A204.1 (cell line): ENCODE measurements at regions not wholly inside any gene's neighbourhood (a gene's known extent, or its start where the extent isn't known, plus 50 kb on each side); places are given as distances from the start of the nearest gene placed in this dataset.

Experiments
- FAIRE-seq: peaks from 2 replicates; lab custom pipeline; 2012; peaks lifted over from hg19 to GRCh38; lab: Jason Lieb, UNC

GRCh38 chr6:100267721-100268123 is 197.0 kb downstream of the SIM1 start:
- no peak for FAIRE-seq

DNA sequence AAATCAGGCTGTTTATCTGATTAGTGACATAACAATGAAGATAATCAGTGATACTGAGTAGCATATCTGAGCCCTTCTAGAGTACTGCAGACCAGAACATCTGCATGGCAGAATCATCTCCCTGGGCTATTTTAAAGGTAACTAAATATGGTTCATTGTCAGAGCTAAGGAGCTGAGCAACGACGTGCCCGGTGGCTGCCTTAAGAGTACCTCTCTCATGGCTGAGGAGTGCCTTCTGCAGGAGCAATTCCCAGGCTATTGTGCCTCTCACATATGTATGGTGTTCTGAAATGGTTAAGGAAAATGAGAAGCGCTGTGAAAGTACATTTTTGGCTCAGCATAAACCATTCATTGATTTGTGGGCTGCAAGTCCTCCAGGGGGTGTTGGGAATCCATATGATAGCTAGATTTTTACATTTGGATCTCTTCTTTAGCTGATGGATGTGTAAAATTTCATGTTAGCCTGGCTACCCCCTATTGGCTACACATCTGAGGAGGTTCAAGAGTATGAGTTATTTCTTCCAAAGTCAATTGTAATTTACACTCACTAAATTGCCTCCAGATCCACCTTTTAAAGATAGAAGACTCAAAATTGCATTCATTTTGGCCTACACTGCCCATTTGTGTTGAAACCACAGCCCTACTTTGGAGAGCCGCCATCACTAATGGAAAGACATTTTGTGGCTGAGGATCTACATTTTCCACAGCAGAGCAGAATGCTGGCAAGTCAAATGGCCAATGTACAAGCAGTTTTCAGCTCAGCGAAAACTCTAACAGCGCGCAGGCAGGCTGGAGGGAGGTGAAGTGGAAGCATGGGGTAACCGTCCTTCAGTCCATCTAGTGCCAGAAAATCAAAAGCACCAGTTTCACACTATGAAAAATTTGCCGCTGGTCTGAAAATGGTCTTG is 198.0 kb downstream of the SIM1 start:
- FAIRE-seq: no peak

- FAIRE-seq: no peak
Observed at GRCh38 chr6:100262086-100262485, 202.6 kb downstream of the SIM1 start.

GRCh38 chr6:100261486-100261885 is 203.2 kb downstream of the SIM1 start:
- no peak for FAIRE-seq

- FAIRE-seq: no peak
Observed at GRCh38 chr6:100260584-100260983, 204.1 kb downstream of the SIM1 start.

DNA sequence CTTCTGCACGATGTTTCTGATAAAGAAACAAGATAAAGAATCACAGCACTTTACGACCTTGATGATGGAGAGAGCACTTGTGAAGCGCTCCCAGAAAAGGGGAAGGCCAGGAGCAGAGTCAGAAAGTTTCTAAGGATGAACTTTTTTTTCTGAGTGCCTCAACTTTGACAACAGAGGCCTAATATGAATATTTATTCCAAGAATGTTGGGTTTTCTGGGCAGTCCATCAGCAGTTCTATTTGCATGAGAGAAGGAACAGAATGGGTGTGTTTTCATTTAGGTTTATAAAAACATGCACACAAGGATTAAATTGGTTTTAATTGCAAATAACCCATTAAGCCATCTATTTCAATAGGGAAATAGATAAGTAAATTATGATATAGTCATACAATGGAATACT is 204.9 kb downstream of the SIM1 start:
- no peak for FAIRE-seq

DNA sequence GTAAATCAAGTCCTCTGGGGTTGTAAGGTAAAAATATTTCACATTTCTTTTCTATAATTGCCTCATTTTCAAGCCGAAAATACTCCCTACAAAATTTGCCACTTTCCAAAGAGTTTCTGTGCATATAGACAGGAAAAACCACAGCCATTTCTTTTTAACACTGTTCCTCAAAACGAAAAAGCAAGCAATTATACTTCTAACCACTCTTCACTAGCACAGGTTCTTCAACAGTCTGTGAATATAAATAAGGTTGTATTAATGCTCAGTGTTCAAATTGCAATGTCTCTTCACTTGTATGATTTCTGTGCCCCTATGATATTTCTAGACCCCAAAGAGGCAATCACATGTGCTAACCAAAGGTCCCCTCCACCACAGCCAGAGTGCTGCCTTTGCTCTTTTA is 206.0 kb downstream of the SIM1 start:
- FAIRE-seq: no peak

- no peak for FAIRE-seq
Observed at GRCh38 chr6:100257793-100258395, 206.8 kb downstream of the SIM1 start.

DNA sequence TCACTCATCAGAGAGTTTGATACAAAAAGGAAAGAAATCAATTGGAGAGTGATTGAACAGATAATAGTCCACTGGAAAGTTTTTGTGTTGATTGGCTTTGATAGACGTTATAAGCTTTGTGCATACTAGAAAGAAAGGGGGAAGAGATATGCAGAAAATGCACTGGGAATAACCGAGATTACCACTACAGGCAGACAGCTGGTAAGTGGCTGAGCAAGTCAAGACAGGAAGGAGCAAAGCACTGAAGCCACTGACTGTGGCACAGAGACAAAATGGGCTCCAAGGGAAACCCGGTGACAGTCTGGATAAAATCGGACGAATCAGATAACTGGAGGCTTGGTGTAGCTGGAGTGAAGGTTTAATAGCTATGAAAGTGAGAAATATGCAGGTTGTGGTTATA is 209.0 kb downstream of the SIM1 start:
- no peak for FAIRE-seq

DNA sequence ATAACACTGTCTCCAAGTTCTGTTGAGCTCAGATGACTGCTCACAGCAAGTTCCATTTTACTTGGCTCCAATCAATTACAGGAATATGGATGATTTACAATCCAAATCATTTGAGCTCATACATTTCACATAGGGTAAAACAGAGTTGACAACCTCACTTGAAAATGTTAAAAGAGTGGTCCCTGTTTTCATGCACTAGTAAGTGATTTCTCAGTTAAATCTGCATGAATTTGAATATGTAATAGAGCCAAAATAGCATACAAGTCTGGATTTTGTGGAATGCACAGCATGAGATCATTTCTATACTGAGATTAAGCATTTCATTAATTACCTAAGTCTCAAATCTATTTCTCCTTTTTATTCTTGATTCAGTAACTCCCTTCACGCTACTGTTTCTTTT is 217.6 kb downstream of the SIM1 start:
- no peak for FAIRE-seq

GRCh38 chr6:100246206-100246605 is 218.5 kb downstream of the SIM1 start:
- no peak for FAIRE-seq

DNA sequence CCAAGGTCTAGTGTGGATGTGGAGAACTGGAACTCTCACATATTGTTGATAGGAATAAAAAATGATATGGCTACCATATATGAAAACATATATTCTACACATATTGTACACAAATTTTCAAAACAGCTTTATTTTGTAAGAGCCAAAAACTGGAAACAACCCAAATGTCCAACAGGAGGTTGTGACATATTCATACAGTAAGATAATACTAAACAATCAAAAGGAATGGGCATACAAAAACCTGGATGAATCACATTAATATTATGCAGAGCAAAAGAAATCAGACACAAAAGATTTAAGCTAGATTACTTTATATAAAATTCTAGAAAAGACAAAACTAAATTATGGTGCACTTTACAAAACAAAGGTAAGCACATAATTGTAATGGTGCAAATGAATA is 223.9 kb downstream of the SIM1 start:
- FAIRE-seq: no peak

DNA sequence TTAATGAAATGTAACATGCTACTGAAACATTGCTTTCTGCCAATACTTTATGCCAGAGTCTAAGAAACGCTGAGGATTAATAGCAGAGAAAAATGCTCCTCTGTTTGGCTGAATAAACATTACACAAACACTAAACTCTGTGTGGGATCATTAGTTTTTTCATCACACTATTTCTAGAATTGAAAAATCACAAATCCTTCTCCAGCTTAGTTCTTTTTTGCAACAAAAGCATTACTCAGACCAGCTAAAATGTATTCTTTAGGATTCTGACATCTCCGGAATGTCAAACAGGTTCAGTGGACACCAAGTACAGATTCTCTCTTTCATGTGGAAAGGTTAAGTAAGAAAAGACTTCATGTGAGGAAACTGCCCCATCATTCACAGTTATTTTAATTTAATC is 226.9 kb downstream of the SIM1 start:
- no peak for FAIRE-seq

- FAIRE-seq: no peak
Observed at GRCh38 chr6:100236389-100236788, 228.3 kb downstream of the SIM1 start.

DNA sequence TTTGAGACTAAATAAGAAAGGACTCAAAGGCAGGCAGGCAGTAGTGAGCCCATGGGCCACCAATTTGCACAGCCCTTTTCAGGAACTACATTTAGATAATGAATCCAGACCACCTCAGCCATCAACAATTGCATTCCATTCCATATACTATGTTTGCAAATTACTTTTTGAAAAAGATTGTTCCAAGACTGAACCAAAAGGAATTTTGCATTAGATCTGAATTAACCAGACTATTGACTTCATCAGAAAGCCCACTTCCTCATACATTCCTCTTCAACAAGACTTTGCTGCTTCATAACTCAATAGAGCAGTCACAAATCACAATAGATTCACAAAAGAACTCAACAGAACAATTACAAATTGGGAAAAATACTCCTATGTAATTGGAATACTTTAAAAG is 229.1 kb downstream of the SIM1 start:
- FAIRE-seq: no peak

DNA sequence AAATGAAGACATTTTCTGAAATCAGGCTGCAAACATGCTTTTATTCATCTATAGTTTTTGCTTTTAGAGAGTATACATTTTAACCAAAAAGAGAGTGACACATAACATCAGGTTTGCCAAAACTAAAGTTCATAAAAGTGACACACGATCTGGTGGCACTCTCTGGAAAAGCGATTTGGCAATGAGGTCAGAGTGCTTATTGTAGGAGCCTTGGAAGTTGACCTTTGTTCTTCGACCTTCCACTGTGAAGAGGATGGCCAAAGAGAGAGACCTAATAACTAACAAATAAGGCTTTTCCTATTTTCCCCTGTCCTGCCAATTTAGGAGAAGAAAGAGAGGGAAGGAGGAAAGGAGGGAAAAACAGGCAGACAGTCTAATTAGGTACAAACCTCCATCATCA is 230.1 kb downstream of the SIM1 start:
- no peak for FAIRE-seq

DNA sequence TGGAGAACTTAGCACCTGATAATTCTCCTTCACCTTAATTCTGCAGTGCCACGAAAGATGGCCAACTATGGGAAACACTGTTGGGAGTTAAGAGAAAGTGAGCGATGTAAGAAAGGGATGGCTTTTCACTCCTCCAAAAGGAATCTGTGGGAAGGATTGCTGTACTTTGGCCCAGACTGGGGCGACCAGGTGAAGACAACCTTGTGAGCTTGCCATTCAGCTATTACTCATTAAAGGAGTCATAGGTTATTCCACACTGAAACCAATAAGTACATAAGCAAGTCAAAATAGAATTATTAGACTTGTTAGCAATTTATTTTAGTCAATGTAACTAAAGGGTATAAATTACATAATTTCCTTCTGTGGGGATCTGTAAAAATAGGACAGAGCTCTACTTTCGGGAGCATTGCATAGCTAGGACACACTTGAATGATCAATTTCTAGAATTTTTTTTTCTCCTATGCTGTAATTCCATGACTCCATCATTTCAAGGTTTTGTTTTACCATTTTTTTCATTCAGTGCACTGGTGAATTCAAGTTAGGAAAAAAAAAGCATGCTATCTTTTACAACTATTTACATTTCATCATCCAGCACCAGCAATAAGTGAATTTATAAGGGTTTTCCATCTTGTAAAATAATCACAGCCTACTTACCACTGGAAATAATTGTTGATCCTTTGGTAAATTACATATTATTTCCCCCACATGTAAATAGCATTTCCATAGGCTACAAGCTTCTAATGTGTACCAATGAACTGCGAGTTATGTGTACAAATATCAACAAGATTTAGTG is 231.7 kb downstream of the SIM1 start:
- FAIRE-seq: no peak

- no peak for FAIRE-seq
Observed at GRCh38 chr6:100230953-100231316, 233.8 kb downstream of the SIM1 start.

DNA sequence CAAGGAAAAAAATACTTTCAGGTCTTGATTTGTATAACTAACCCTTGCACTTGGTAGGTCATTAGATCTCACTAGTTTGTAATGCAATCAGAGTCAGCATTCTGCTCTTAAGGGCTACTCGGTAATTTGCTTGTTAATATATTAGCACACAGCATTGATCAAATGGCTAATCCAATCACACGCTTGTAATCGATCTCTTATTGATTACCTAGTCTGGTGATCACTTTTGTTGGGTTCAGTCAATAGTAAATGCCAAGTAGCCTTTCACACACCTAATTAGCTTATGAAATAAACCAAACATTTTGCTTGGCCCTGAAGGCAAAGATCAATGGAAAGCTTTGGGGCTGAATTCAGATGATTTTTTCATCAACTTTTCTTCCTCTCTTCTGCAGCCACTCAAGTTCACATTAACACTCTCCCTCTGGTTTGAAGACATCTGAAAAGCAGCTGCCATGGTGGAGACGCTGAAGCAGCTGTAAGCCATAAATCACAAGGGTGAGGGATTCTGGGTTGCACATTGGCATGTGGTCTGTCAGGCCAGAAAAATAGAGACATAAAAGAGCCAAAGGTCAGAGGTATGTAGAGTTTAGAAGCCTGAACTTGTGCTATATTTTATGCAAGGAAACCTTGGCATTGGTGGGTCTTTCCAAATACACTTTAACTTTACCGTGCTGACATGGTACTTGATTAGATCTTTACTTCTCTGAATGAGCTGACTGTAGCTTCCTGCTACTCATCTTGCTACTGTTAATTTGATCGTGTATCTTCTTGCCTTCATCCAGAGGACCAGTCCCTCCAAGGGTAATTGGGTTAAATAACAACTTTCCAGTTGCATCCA is 234.4 kb downstream of the SIM1 start:
- no peak for FAIRE-seq

DNA sequence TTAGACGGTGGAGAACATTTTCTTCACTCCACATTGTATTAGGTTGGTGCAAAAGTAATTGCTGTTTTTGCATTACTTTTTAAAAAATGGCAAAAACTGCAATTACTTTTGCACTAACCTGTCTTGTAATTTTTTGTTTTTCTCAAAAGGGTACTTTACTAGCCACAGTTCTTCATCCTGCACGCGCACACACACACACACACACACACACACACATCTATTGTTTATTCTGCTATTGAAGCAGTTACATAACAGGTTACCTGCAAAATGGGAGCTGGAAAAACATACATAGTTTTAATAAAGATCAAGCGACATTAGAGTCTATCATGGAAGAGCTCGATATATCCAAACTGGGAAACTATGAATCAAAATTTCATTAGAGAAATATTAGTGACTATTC is 235.2 kb downstream of the SIM1 start:
- FAIRE-seq: no peak

DNA sequence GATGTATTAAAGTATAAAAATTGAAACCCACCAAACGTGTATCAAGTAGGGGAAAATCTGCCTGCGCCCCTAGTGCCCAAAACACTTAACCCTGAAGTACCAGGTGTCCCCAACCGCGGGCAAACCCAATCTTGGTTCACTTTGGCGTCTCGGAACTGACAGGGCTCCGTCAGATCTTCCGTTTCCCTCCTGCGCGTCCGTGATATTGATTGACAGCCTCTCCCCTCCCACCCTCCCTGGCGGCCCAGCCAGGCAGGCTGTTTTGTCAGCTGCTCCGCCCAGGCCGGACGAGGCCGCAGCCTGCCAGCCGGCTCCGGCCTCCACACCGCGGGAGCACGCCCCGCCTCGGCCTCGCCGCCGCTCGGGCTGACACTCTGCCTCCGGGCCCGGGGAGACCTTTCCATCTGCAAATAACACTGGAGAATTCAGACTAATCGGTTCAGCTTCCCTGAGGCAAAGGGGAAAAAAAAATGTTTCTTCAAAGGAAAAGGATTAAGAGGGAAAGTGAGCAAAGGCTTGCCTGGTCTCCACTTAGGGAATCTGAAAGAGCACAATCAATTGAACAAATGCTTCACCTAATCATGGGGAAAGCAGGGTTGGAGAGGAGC is 234.9 kb upstream of the MCHR2 start:
- no peak for FAIRE-seq

GRCh38 chr6:100228437-100228833 is 234.4 kb upstream of the MCHR2 start:
- no peak for FAIRE-seq
